ENCODE measurements at regions not wholly inside any gene's neighbourhood (a gene's known extent, or its start where the extent isn't known, plus 50 kb on each side); places are given as distances from the start of the nearest gene placed in this dataset.

GRCh38 chr13:85742355-85742754 is 56.9 kb downstream of the SLITRK6 start:
- no peak for DNase-seq (ENCODE audit: low spot score)

- DNase-seq (ENCODE audit: low spot score) = no peak
Measured at GRCh38 chr13:85741017-85741416, 58.2 kb downstream of the SLITRK6 start.

- DNase-seq (ENCODE audit: low spot score) = no peak
Measured at GRCh38 chr13:85738696-85739320, 60.4 kb downstream of the SLITRK6 start.

GRCh38 chr13:85737952-85738351 is 61.3 kb downstream of the SLITRK6 start:
- no peak for DNase-seq (ENCODE audit: low spot score)

GRCh38 chr13:85729296-85729695 is 69.9 kb downstream of the SLITRK6 start:
- DNase-seq (ENCODE audit: low spot score) = peak; percentile 6

GRCh38 chr13:85728811-85729210 is 70.4 kb downstream of the SLITRK6 start:
- peak; percentile 5 for DNase-seq (ENCODE audit: low spot score)

- DNase-seq (ENCODE audit: low spot score) = no peak
Measured at GRCh38 chr13:85725433-85725832, 73.8 kb downstream of the SLITRK6 start.

- DNase-seq (ENCODE audit: low spot score) = no peak
Measured at GRCh38 chr13:85724546-85725432, 74.4 kb downstream of the SLITRK6 start.

- DNase-seq (ENCODE audit: low spot score) = no peak
Measured at GRCh38 chr13:85719749-85720148, 79.5 kb downstream of the SLITRK6 start.

GRCh38 chr13:85717921-85718320 is 81.3 kb downstream of the SLITRK6 start:
- no peak for DNase-seq (ENCODE audit: low spot score)

- DNase-seq (ENCODE audit: low spot score) = no peak
Measured at GRCh38 chr13:85710545-85710944, 88.7 kb downstream of the SLITRK6 start.

- DNase-seq (ENCODE audit: low spot score) = no peak
Measured at GRCh38 chr13:85709721-85710120, 89.5 kb downstream of the SLITRK6 start.

GRCh38 chr13:85709072-85709471 is 90.1 kb downstream of the SLITRK6 start:
- no peak for DNase-seq (ENCODE audit: low spot score)

- no peak for DNase-seq (ENCODE audit: low spot score)
Measured at GRCh38 chr13:85700906-85701305, 98.3 kb downstream of the SLITRK6 start.

GRCh38 chr13:85698256-85698655 is 101.0 kb downstream of the SLITRK6 start:
- DNase-seq (ENCODE audit: low spot score) = no peak

- DNase-seq (ENCODE audit: low spot score) = no peak
Measured at GRCh38 chr13:85694992-85695391, 104.2 kb downstream of the SLITRK6 start.

GRCh38 chr13:85693889-85694511 is 105.2 kb downstream of the SLITRK6 start:
- no peak for DNase-seq (ENCODE audit: low spot score)

- DNase-seq (ENCODE audit: low spot score) = no peak
Measured at GRCh38 chr13:85690368-85690767, 108.9 kb downstream of the SLITRK6 start.

GRCh38 chr13:85685436-85685835 is 113.8 kb downstream of the SLITRK6 start:
- no peak for DNase-seq (ENCODE audit: low spot score)

- no peak for DNase-seq (ENCODE audit: low spot score)
Measured at GRCh38 chr13:85675151-85675907, 123.9 kb downstream of the SLITRK6 start.

GRCh38 chr13:85671336-85671735 is 127.9 kb downstream of the SLITRK6 start:
- DNase-seq (ENCODE audit: low spot score) = no peak

GRCh38 chr13:85666356-85666755 is 132.9 kb downstream of the SLITRK6 start:
- no peak for DNase-seq (ENCODE audit: low spot score)
